WTC11 (cell line): ENCODE measurements at regions not wholly inside any gene's neighbourhood (a gene's known extent, or its start where the extent isn't known, plus 50 kb on each side); places are given as distances from the start of the nearest gene placed in this dataset.

Source experiments
- AFF4 ChIP-seq: sonication (generic); formaldehyde crosslinking; IDR thresholded peaks from 2 replicates; pipeline ENCODE4 v1.8.1; 2023; ENCODE audit warnings: mild to moderate bottlenecking, missing genetic modification reagents, borderline replicate concordance
- ATF1 ChIP-seq: sonication (generic); formaldehyde crosslinking; IDR thresholded peaks from 2 replicates; pipeline ENCODE4 v1.8.1; 2023; ENCODE audit warnings: mild to moderate bottlenecking, moderate library complexity, missing genetic modification reagents
- CREM ChIP-seq: sonication (generic); formaldehyde crosslinking; IDR thresholded peaks from 2 replicates; pipeline ENCODE4 v1.8.1; 2022; ENCODE audit warnings: mild to moderate bottlenecking, missing genetic modification reagents, moderate library complexity
- CTCF ChIP-seq: fragments of 200-600 bp; IDR thresholded peaks from 2 replicates; pipeline ENCODE4 v1.8.0; 2022; ENCODE audit warnings: antibody characterized with exemption
- E2F4 ChIP-seq: sonication (generic); formaldehyde crosslinking; IDR thresholded peaks from 2 replicates; pipeline ENCODE4 v1.8.1; 2022; ENCODE audit warnings: low read depth, mild to moderate bottlenecking, moderate library complexity, missing genetic modification reagents, borderline replicate concordance
- HMGXB4 ChIP-seq: sonication (generic); formaldehyde crosslinking; IDR thresholded peaks from 2 replicates; pipeline ENCODE4 v1.8.1; 2023; ENCODE audit warnings: mild to moderate bottlenecking, moderate library complexity, missing genetic modification reagents
- IRF1 ChIP-seq: sonication (generic); formaldehyde crosslinking; IDR thresholded peaks from 2 replicates; pipeline ENCODE4 v1.8.0; 2023; ENCODE audit warnings: missing genetic modification reagents
- JAZF1 ChIP-seq: fragments of 250-450 bp; sonication (Bioruptor Pico); IDR thresholded peaks from 2 replicates; pipeline ENCODE4 v1.9.0; 2021; ENCODE audit warnings: moderate library complexity, mild to moderate bottlenecking, inconsistent platforms
- MAX ChIP-seq: sonication (generic); formaldehyde crosslinking; IDR thresholded peaks from 2 replicates; pipeline ENCODE4 v1.8.0; 2022; ENCODE audit warnings: mild to moderate bottlenecking, missing genetic modification reagents
- SP1 ChIP-seq: sonication (generic); formaldehyde crosslinking; conservative IDR thresholded peaks from 2 replicates; pipeline ENCODE4 v1.8.1; 2022; ENCODE audit warnings: missing genetic modification reagents
- ZBTB43 ChIP-seq: sonication (generic); formaldehyde crosslinking; IDR thresholded peaks from 2 replicates; pipeline ENCODE4 v1.8.1; 2023; ENCODE audit warnings: mild to moderate bottlenecking, missing genetic modification reagents
- ZNF138 ChIP-seq: sonication (generic); formaldehyde crosslinking; conservative IDR thresholded peaks from 2 replicates; pipeline ENCODE4 v1.8.1; 2022; ENCODE audit warnings: mild to moderate bottlenecking, moderate library complexity, missing genetic modification reagents
- ZNF416 ChIP-seq: fragments of 250-450 bp; sonication (Bioruptor Pico); IDR thresholded peaks from 2 replicates; pipeline ENCODE4 v1.9.0; 2021; ENCODE audit warnings: mild to moderate bottlenecking, inconsistent platforms
- ZSCAN18 ChIP-seq: fragments of 250-450 bp; sonication (Bioruptor Pico); IDR thresholded peaks from 2 replicates; pipeline ENCODE4 v2.1.2; 2022; ENCODE audit warnings: mild to moderate bottlenecking, moderate library complexity

GRCh38 chr5:39970117-39970798 lies 545.5 kb upstream of the DAB2 start:
- TF ChIP-seq CTCF (no peak), SP1 (CRISPR knock-in tag) (no peak), HMGXB4 (CRISPR knock-in tag) (no peak), MAX (CRISPR knock-in tag) (no peak), ZNF138 (CRISPR knock-in tag) (no peak), ZNF416 (CRISPR knock-in tag) (no peak), AFF4 (CRISPR knock-in tag) (no peak), IRF1 (CRISPR knock-in tag) (no peak), E2F4 (CRISPR knock-in tag) (no peak), CREM (CRISPR knock-in tag) (no peak), ZSCAN18 (no peak), ZBTB43 (CRISPR knock-in tag) (no peak), JAZF1 (CRISPR knock-in tag) (no peak), ATF1 (CRISPR knock-in tag) (no peak)
